Heart right ventricle (tissue), 16 donors: ENCODE measurements at regions not wholly inside any gene's neighbourhood (a gene's known extent, or its start where the extent isn't known, plus 50 kb on each side); places are given as distances from the start of the nearest gene placed in this dataset.

Experiments
- ATAC-seq, 8 donors: fragments of 200-7000 bp; cut with Tn5 transposase; one replicate each; pipeline ENCODE4 v1.9.1; 2020; ENCODE audit warnings: mild to moderate bottlenecking in 8 of 8, moderate library complexity in 8 of 8, moderate number of reproducible peaks in 1 of 8
- DNase-seq, 2 donors: peaks; one replicate each; pipeline ENCODE4 v3.0.0-alpha.2; 2020
- H3K27ac ChIP-seq, 10 donors: fragments of 200-600 bp; sonication (generic) in 2 of 10; one replicate each; pipeline versions ENCODE4 v1.5.0 to v1.8.0; 2020 to 2022; ENCODE audit warnings: mild to moderate bottlenecking in 3 of 10
- H3K27me3 ChIP-seq, 7 donors: fragments of 200-600 bp; one replicate each; pipeline ENCODE4 v1.8.0; 2021 to 2022; ENCODE audit warnings: mild to moderate bottlenecking in 2 of 7
- H3K36me3 ChIP-seq, 9 donors: fragments of 200-600 bp; sonication (generic) in 1 of 9; one replicate each; pipeline versions ENCODE4 v1.5.0 to v1.8.0; 2020 to 2022; ENCODE audit warnings: mild to moderate bottlenecking in 2 of 9
- H3K4me1 ChIP-seq, 9 donors: fragments of 200-600 bp; sonication (generic) in 1 of 9; one replicate each; pipeline versions ENCODE4 v1.5.0 to v1.8.0; 2020 to 2022; ENCODE audit warnings: mild to moderate bottlenecking in 4 of 9
- H3K4me3 ChIP-seq, 10 donors: fragments of 200-600 bp; sonication (generic) in 2 of 10; one replicate each; pipeline versions ENCODE4 v1.5.0 to v1.8.0; 2020 to 2022; ENCODE audit warnings: mild to moderate bottlenecking in 7 of 10, moderate library complexity in 2 of 10
- H3K9me3 ChIP-seq, 11 donors: fragments of 200-600 bp in 10 of 11; sonication (generic) in 2 of 11; one replicate each; pipeline versions ENCODE4 v1.5.0 to v1.8.0; 2013 to 2022; ENCODE audit warnings: mild to moderate bottlenecking in 2 of 11, control low read depth in 1 of 11, moderate library complexity in 1 of 11
- CTCF ChIP-seq, 9 donors: fragments of 200-600 bp; sonication (generic) in 2 of 9; IDR thresholded peaks; one replicate each; pipeline versions ENCODE4 v1.5.0 to v1.8.0; 2021 to 2022; ENCODE audit warnings: antibody characterized with exemption in 9 of 9, mild to moderate bottlenecking in 5 of 9, moderate library complexity in 1 of 9
- WGBS, 2 donors: extraction: QIAGEN DNeasy Blood & Tissue Kit; methylation state at CpG; one replicate each; pipeline ENCODE4 v1.1.7; 2013; ENCODE audit warnings: inconsistent platforms in 1 of 2; 5-methylcytosine and 5-hydroxymethylcytosine counted together
- intact Hi-C, 10 donors: fragments of 100-400 bp; cut with DNase I; formaldehyde crosslinking; loops; one replicate each; pipeline versions ENCODE4 v1.11.1 to v1.14.2; 2022
- donor health status: Arrhythmogenic right ventricular cardiomyopathy.
- donor health status: ischemic (EF 13 %, LVEDD 7.1; RV severe dilation, severe dysfunction).
- donor health status: healthy with polysubstance abuse.
- donor health status: DM: no; HTN: yes; CAD: no.
- donor health status: DM: no; HTN: no; CAD: no.
- donor health status: ischemic (EF 25% LVEDD 6.9; RV normal size, moderate dysfunction).
- donor health status: ischemic (EF 25% LVEDD 5.7; RV mildly dilated, moderate dysfunction).
- donor health status: healthy.
- donor health status: DM: yes; HTN: yes; CAD: no.
- donor health status: Ischemic cardiomyopathy.
- donor health status: ischemic (EF 35%, LVEDD 5.7; RV mildly dilated, moderate dysfunction).
- donor health status: nonischemic (EF 11% LVEDD 7.7; RV severe dilation, severe dysfunction).
- donor health status: DM: yes; HTN: yes; CAD: no.
- donor health status: PGD.
- donor health status: ischemic (EF 29% LVEDD 5.4; RV normal size, mild dysfunction).
- donor health status: nonischemic (EF 23%, LVEDD 6.1; RV moderate dilation, normal function).

- H3K9me3 ChIP-seq, result no peaks in the 10 kb centered on the region
- DNase-seq (no peak), ATAC-seq (no peak)
- intact Hi-C loops, result loop anchor here in 5 of 10 donors (2.0 to 10.0 kb wide), 4 partner anchors 182 to 374 kb away; partner anchors contain the start of gene DNAJC19 (in 1 of the 5)
- H3K27me3 ChIP-seq, result no peaks in the 10 kb centered on the region
- no peak overlapping the region for H3K27ac ChIP-seq
- peak in 7 of 9 donors; percentile 49 to 71 (median 63) for TF ChIP-seq CTCF (IDR thresholded peaks at IDR 0.05)
- H3K36me3 ChIP-seq, result no peaks in the 10 kb centered on the region
- peaks cover 0 to 13% (median 0%) of the 10 kb centered on the region in 9 donors for H3K4me1 ChIP-seq
- no peak overlapping the region for H3K4me3 ChIP-seq
Observed at GRCh38 chr3:180802837-180803236, 109.6 kb upstream of the FXR1 start.

GRCh38 chr3:180804916-180805315, 107.6 kb upstream of the FXR1 start:
- peak in 8 of 9 donors; percentile 27 to 73 (median 51) for TF ChIP-seq CTCF (IDR thresholded peaks at IDR 0.05)
- WGBS, 2 donors, result 14 to 15% methylated on average over 6 of the region's 6 CpGs
- H3K36me3 ChIP-seq, result no peaks in the 10 kb centered on the region
- DNase-seq (peak in 1 of 2 donors; percentile 13), ATAC-seq (peak in 7 of 8 donors; percentile 62 to 89 (median 78))
- peak overlapping the region in 2 of 10 donors; percentile 10 to 13 for H3K4me3 ChIP-seq
- peak overlapping the region in 1 of 10 donors; percentile 29 for H3K27ac ChIP-seq
- peaks cover 0 to 19% (median 5%) of the 10 kb centered on the region in 9 donors for H3K4me1 ChIP-seq
- no peaks in the 10 kb centered on the region for H3K9me3 ChIP-seq
- no peaks in the 10 kb centered on the region for H3K27me3 ChIP-seq
- intact Hi-C loops, result loop anchor here in 8 of 10 donors (2.0 to 10.0 kb wide), 4 partner anchors 108 to 372 kb away; partner anchors contain the start of genes DNAJC19 (in 1 of the 8) and FXR1 (in 1 of the 8)

GRCh38 chr3:180808823-180809575, 103.5 kb upstream of the FXR1 start:
- no peak for TF ChIP-seq CTCF (IDR thresholded peaks at IDR 0.05)
- Histone ChIP-seq H3K9me3 (no peaks in the 10 kb centered on the region), H3K4me1 (peaks cover 0 to 19% (median 5%) of the 10 kb centered on the region in 9 donors), H3K27ac (no peak overlapping the region), H3K36me3 (no peaks in the 10 kb centered on the region), H3K27me3 (no peaks in the 10 kb centered on the region), H3K4me3 (no peak overlapping the region)
- ATAC-seq (no peak), DNase-seq (no peak)
- intact Hi-C loops, result loop anchor here in 6 of 10 donors (2.0 to 10.0 kb wide), 4 partner anchors 64 to 368 kb away; partner anchors contain the start of gene DNAJC19 (in 1 of the 6)
- 51 to 59% methylated on average over 1 of the region's 1 CpG for WGBS, 2 donors

- no peak for TF ChIP-seq CTCF (IDR thresholded peaks at IDR 0.05)
- intact Hi-C loops, result no loop called here
- no peaks in the 10 kb centered on the region for H3K27me3 ChIP-seq
- H3K4me1 ChIP-seq, result no peaks in the 10 kb centered on the region
- H3K27ac ChIP-seq, result no peak overlapping the region
- DNase-seq (no peak), ATAC-seq (no peak)
- H3K36me3 ChIP-seq, result no peaks in the 10 kb centered on the region
- no peak overlapping the region for H3K4me3 ChIP-seq
- whole genome bisulfite sequencing, 2 donors, result 89 to 90% methylated on average over 15 of the region's 15 CpGs
- no peaks in the 10 kb centered on the region for H3K9me3 ChIP-seq
Observed at GRCh38 chr3:180820400-180820799, 92.1 kb upstream of the FXR1 start.
